Activated naive CD8-positive, alpha-beta T cell (primary cell): ENCODE measurements at regions not wholly inside any gene's neighbourhood (a gene's known extent, or its start where the extent isn't known, plus 50 kb on each side); places are given as distances from the start of the nearest gene placed in this dataset.
A peak's percentile ranks its signal among the peaks of the same experiment; 100 is the strongest.

Experiments used
- H3K27ac Mint-ChIP-seq: one replicate; pipeline ENCODE4 v1.8.0; 2021; ENCODE audit warnings: mixed read lengths
- H3K27me3 Mint-ChIP-seq: one replicate; pipeline ENCODE4 v1.8.0; 2021; ENCODE audit warnings: mixed read lengths
- H3K36me3 Mint-ChIP-seq: one replicate; pipeline ENCODE4 v1.8.0; 2021; ENCODE audit warnings: mixed read lengths
- H3K4me1 Mint-ChIP-seq: one replicate; pipeline ENCODE4 v1.8.0; 2021; ENCODE audit warnings: low read depth, mixed read lengths
- H3K4me3 Mint-ChIP-seq: one replicate; pipeline ENCODE4 v1.8.0; 2021; ENCODE audit warnings: mild to moderate bottlenecking, mixed read lengths
- H3K9me3 Mint-ChIP-seq: one replicate; pipeline ENCODE4 v1.8.0; 2021; ENCODE audit warnings: low read depth, mixed read lengths

DNA sequence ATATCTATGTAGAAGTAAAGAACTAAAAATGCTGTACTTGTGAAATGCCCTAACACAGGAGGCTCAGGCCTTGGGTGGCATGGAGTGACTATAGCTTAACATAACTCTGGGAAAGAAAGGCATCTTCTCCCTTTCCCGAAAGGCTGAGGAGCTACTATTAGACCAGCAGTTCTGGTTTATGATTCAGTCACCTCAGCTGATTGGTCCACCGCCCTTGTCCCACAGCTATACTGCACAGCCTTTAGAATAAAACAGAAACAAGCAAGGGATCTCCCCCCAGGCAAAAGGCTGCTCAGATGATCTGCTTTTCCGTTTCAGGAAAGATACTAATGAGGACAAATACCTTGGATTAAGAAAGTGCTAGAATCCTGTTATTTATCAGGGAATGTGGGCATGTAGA, 171.3 kb downstream of the SNCA start:
- no peaks in the 10 kb centered on the region for H3K9me3 Mint-ChIP-seq

DNA sequence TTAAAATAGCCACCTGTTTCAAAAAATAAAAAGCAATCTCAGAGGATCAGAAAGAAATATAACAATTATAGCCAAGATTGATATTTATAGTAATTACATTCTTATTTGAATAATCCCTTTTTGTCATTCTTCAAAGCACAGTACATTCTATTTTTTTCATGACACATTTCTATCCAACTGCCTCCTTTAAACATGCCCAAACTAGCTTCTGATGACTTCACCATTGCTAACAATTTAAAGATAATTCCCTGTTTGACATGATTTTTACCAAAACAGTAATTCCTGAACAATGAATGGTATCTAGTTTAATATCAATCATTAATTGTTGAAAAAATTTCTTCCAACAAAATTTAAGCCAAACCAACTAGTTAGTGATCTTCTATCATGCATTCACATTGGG, 172.4 kb downstream of the SNCA start:
- peaks cover 2% of the 10 kb centered on the region for H3K27me3 Mint-ChIP-seq
- no peak overlapping the region for H3K27ac Mint-ChIP-seq
- no peaks in the 10 kb centered on the region for H3K9me3 Mint-ChIP-seq
- no peaks in the 10 kb centered on the region for H3K36me3 Mint-ChIP-seq
- no peaks in the 10 kb centered on the region for H3K4me1 Mint-ChIP-seq
- H3K4me3 Mint-ChIP-seq = no peak overlapping the region

More for the DNA sequence above, 171.3 kb downstream of the SNCA start:
- Mint-ChIP-seq H3K4me1 (no peaks in the 10 kb centered on the region), H3K4me3 (no peak overlapping the region), H3K27ac (no peak overlapping the region), H3K27me3 (peaks cover 4% of the 10 kb centered on the region), H3K36me3 (no peaks in the 10 kb centered on the region)

DNA sequence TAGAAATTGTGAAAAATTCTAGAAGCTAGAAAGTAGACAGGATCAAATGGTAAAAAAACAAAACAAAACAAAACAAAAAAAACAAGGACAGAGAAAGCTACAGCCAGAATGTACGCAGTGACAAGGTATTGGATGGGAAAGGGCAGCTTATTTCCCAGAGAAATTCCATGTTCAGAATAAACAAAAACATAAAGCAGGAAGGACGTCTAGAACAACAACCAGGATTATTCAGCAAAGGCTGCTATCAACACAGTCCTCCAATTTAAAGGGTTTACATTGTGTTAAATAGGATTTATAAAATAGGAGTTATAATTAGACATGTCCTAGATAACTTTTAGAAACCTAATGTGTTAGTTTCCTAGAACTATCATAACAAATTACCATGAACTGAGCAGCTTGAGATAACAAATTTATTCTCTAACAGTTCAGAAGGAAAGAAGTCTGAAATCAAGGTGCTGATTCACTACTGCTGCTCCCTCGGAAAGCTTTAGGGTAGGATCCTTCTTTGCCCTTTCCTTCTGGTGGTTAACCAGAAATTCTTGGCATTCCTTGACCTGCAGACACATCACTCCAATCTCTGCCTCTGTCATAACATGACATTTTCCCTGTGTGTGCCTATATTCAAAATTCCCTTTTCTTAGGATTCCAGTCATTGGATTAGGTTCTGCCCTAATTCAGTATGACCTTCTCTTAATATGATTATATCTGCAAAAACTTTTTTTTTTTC, 175.6 kb downstream of the SNCA start:
- Mint-ChIP-seq H3K9me3 (no peaks in the 10 kb centered on the region), H3K4me1 (no peaks in the 10 kb centered on the region), H3K4me3 (no peak overlapping the region), H3K27me3 (peaks cover 3% of the 10 kb centered on the region), H3K36me3 (no peaks in the 10 kb centered on the region), H3K27ac (no peak overlapping the region)

DNA sequence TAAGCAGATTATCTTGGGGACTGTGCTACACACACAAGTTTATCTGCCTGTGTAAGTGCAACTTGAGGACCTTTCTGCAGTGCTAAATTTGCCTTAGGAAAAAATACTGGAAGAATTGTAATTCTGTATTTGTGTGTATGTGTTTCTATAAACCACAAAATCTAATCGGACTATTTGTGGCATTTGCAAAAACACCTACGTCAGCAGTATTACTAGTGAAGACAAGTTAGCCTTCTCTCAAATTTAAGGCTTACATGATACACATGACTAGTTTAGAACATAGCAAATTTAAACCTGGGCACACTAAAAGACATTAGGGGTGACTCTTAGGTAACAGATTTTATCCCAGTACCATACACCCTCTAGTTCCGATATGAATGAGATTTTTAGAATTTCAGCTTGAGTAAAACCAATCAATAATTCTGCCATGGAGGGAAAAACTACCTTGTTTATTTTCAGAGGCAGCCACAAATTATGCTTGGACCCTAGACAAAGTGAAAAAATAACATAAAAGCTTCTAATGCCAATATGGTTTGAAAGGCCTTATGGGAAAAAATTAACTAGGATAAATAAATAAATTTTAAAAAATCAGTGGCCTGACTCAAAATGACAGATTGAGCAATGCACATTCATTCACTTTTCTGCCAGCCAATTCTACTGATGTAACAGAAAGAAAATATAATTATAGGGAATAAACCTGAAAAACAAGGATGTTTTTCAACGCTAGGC, 176.4 kb downstream of the SNCA start:
- H3K27ac Mint-ChIP-seq = no peak overlapping the region
- no peak overlapping the region for H3K4me3 Mint-ChIP-seq
- H3K36me3 Mint-ChIP-seq = no peaks in the 10 kb centered on the region
- H3K27me3 Mint-ChIP-seq = peaks cover 3% of the 10 kb centered on the region
- H3K4me1 Mint-ChIP-seq = no peaks in the 10 kb centered on the region
- H3K9me3 Mint-ChIP-seq = no peaks in the 10 kb centered on the region

DNA sequence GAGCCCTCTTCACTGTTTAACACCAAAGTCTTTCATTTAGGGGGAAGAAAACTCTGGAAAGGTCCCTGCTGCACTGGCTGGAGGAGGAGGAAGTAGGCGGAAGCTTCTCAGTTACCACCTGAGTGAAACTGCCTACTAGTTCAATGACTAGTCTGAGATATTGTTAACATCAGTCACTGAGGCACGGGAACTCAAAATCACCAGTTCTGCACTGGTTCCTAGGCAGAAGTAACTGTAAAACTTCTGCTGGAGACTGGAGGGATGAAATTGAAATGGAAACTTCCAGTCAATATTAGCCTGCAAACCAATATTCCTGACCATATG, 178.3 kb downstream of the SNCA start:
- Mint-ChIP-seq H3K4me1 (no peaks in the 10 kb centered on the region), H3K9me3 (no peaks in the 10 kb centered on the region), H3K36me3 (no peaks in the 10 kb centered on the region), H3K27me3 (peaks cover 3% of the 10 kb centered on the region), H3K27ac (no peak overlapping the region), H3K4me3 (no peak overlapping the region)

DNA sequence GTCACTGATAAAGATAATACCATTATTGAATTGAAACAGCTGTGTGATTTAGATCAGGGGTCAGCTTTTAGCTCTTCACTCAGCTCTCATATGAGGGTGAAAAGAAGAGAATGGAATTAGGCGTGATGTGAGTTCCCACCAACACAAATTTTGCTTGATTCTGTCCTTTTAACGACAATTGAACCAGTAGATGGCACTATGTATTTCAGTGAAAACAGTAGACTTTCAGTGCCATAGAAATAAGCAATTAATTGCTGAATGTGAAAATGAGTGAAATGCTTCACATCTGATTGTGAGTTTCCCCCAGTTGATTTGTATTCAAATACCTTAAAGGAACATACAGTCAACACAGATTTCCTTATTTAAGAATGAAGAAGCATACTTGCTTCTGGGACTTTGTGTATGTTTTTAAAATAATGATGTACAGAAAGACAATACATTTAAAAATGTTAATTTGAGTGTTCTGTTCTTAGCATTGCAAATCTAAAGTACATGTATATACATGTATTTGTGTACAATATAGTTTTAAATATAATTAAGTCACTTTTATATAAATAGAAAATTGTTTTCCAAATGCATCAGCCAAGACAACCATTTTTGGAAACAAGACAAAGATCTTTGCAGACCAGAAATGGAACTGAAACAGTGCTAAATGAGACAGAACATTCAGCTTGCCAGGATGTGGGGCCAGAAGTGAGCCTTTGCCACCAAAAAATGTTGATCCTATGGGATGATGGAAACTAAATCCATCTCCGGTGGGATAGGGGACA, 178.8 kb downstream of the SNCA start:
- H3K27me3 Mint-ChIP-seq = peaks cover 3% of the 10 kb centered on the region
- no peaks in the 10 kb centered on the region for H3K4me1 Mint-ChIP-seq
- H3K27ac Mint-ChIP-seq = no peak overlapping the region
- H3K9me3 Mint-ChIP-seq = no peaks in the 10 kb centered on the region
- H3K36me3 Mint-ChIP-seq = no peaks in the 10 kb centered on the region
- H3K4me3 Mint-ChIP-seq = no peak overlapping the region

DNA sequence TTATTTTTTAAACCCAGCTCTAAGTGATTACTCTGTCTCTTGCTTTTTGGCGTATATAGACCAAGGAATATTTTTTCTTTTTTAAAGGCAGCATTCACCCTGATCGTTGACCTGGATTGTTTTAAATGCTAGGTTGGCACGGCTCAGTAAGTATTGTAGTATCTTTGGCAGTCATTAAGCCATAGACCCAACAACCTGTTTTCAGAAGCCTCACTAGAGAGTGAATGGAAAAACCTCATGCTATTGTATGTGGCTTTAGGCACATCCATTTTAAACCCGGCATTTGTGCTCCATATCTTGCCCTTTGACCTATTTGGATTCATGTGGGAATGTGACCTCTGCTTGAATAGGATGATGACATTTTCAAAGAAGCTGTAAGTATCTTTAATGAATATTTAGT, 183.9 kb downstream of the SNCA start:
- H3K27me3 Mint-ChIP-seq = peaks cover 1% of the 10 kb centered on the region
- H3K4me1 Mint-ChIP-seq = no peaks in the 10 kb centered on the region
- H3K4me3 Mint-ChIP-seq = no peak overlapping the region
- H3K36me3 Mint-ChIP-seq = no peaks in the 10 kb centered on the region
- no peaks in the 10 kb centered on the region for H3K9me3 Mint-ChIP-seq
- no peak overlapping the region for H3K27ac Mint-ChIP-seq

DNA sequence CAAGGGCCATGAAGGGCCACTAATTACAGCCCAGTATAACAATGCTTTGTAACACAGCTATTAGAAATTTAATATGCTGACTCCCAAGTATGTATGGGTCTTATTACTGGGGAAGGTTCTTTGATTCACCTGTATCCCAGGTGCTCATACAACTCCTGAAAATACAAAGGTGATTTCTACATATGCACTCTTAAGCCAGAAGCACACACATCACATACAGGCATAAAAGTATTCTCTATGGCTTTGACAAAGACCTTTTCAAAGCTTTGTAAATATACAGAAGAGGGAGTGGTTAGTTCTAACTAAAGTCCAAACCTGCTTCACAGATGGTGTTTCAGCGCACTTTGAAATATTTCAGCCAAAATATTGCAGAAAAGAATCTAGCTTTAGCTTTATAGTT, 191.5 kb downstream of the SNCA start:
- H3K27me3 Mint-ChIP-seq = peaks cover 3% of the 10 kb centered on the region
- no peaks in the 10 kb centered on the region for H3K9me3 Mint-ChIP-seq

DNA sequence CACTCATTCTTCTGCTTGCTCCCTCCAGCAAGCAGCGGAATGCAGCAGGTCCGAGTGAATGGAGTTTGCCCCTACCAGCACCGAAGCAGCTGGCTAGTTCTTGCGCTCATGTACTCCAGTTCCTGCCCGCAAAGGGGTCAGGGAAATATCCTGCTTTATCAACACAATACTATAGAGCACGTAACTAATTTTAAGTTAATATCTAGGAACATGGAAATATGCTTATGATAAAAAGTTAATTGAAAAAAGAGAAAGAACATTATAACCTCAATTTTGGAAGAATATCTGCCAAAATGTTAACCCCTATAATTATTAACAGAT, 195.6 kb downstream of the SNCA start:
- Mint-ChIP-seq H3K4me1 (no peaks in the 10 kb centered on the region), H3K27ac (no peak overlapping the region), H3K27me3 (peaks cover 3% of the 10 kb centered on the region), H3K36me3 (no peaks in the 10 kb centered on the region), H3K4me3 (no peak overlapping the region), H3K9me3 (no peaks in the 10 kb centered on the region)

More for the DNA sequence above, 191.5 kb downstream of the SNCA start:
- H3K4me1 Mint-ChIP-seq = no peaks in the 10 kb centered on the region
- H3K4me3 Mint-ChIP-seq = no peak overlapping the region
- H3K36me3 Mint-ChIP-seq = no peaks in the 10 kb centered on the region
- H3K27ac Mint-ChIP-seq = no peak overlapping the region

DNA sequence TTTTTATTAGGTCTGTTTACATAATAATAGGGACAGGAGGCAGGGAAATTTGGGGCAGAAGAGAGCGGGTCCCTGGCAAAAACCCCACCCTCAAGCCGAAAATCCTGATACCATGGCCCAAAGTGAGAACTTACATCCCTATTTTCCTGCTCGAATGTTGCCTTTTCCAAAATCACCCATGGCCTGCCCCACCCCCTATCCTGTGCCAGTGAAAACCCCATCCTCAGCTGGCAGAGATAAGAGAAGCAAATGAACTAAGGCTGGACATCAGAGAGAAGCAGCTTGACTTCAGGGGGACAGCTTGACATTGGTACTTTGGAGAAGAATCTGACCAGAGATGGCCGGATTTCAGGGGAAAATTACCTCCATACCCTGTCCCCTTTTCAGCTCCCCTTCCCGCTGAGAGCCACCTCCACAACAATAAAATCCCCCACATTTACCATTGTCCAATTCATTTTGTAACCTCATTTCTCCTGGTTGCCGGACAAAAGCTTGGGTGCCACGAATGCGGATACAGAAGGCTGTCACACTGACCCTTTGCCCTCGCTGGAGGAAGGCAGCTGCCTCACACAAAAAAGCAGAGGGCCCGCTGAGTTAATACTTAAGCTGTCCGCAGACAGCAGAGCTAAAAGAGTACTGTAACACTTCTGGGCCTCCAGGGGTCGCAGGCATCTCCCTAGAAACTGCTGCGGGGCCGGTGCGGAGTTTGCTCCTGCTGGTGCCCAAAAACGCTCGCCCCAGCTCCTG, 196.2 kb downstream of the SNCA start:
- no peaks in the 10 kb centered on the region for H3K9me3 Mint-ChIP-seq
- no peak overlapping the region for H3K27ac Mint-ChIP-seq
- no peaks in the 10 kb centered on the region for H3K4me1 Mint-ChIP-seq
- no peaks in the 10 kb centered on the region for H3K36me3 Mint-ChIP-seq
- H3K4me3 Mint-ChIP-seq = no peak overlapping the region
- peaks cover 3% of the 10 kb centered on the region for H3K27me3 Mint-ChIP-seq

DNA sequence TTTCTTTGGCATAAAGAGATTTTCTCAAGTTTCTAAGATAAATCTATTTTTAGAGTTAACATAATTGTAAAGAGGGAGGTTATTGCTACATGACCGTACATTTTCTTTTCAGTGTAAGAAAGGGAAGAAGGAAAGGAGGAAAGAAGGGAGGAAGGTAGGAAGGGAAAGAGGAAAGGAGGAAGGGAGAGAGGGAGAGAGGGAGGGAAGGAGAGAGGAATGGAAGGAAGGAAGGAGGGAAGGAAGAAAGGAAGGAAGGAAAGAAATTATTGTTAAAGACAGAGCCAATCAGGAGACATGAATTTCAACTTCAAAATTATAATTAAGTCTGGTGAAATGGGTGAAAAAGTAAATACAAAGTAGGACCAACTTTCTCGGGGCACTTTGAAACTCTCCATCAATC, 197.6 kb downstream of the SNCA start:
- no peaks in the 10 kb centered on the region for H3K36me3 Mint-ChIP-seq
- no peaks in the 10 kb centered on the region for H3K4me1 Mint-ChIP-seq
- H3K9me3 Mint-ChIP-seq = no peaks in the 10 kb centered on the region
- H3K27me3 Mint-ChIP-seq = peaks cover 3% of the 10 kb centered on the region
- no peak overlapping the region for H3K27ac Mint-ChIP-seq
- H3K4me3 Mint-ChIP-seq = no peak overlapping the region

DNA sequence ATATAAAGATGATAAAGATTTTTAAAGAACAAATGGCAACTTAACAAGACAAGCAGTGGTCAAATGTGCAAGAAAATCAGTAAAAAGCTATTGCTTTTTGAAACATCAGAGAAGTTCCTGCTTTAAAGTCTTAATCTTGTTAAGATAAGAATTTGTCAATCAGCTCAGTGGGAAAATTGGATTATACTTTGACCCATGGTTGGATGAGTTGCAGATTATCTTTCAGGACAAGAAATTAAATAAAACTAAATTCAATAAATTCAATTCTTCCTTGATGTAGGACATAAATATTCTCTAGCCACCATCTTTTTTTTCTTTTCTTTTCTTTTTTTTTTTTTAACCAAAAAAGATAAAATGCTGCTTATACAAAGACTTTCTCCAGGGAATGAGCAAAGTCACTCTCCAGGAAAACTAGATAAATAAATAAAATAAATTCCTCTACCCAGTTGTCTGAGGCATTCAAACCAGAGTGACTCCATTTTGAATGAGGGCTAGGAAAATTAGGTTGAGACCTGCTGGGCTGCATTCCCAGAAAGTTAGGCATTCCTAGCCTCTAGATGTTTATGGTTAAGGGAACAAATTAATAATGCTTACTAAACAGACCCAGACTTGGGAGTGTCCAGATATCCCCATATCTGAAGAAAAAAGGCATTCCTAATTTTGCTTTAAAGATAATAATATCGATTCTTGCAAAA, 211.2 kb downstream of the SNCA start:
- Mint-ChIP-seq H3K27ac (no peak overlapping the region), H3K36me3 (no peaks in the 10 kb centered on the region), H3K4me1 (no peaks in the 10 kb centered on the region)

DNA sequence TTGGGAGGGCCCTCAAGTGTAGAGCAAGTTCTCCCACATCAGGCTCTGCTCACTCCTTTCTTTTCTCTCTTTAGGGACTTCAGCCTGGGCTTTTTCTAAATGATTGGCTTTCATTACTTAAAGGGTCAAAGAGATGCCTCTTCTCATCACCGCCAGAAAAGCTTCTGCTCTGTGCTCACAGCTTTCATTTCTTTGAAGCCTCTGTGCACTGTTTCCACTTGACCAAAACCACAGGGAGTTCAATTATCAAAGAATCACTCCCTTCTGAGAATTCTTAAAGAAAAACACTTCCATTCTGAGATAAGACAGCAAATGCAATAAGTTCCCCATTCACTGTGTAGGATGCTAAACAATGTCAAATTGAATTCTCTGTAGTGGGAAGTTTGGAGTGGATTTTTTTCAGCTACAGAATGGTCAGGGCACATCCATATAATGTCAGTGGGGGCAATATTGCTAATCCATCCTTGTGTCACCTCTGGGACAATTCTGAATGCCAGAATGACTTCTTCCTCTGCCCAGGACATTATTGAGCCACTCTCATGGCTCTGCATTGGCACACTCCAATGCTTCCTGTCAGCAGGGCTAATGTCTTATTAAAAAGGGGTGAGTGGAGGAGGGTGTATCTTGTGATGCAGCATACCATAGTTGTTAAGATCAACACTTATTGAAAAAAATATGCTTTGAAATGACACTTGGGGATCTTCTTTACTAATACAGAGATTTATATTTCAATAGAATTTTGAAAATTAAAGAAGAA, 217.6 kb downstream of the SNCA start:
- peak overlapping the region; percentile 52 for H3K27ac Mint-ChIP-seq
- no peaks in the 10 kb centered on the region for H3K27me3 Mint-ChIP-seq
- peak overlapping the region; percentile 36 for H3K4me3 Mint-ChIP-seq
- H3K4me1 Mint-ChIP-seq = peaks cover 18% of the 10 kb centered on the region
- H3K36me3 Mint-ChIP-seq = no peaks in the 10 kb centered on the region
- no peaks in the 10 kb centered on the region for H3K9me3 Mint-ChIP-seq

More for the DNA sequence above, 211.2 kb downstream of the SNCA start:
- Mint-ChIP-seq H3K4me3 (no peak overlapping the region), H3K9me3 (no peaks in the 10 kb centered on the region), H3K27me3 (peaks cover 10% of the 10 kb centered on the region)

DNA sequence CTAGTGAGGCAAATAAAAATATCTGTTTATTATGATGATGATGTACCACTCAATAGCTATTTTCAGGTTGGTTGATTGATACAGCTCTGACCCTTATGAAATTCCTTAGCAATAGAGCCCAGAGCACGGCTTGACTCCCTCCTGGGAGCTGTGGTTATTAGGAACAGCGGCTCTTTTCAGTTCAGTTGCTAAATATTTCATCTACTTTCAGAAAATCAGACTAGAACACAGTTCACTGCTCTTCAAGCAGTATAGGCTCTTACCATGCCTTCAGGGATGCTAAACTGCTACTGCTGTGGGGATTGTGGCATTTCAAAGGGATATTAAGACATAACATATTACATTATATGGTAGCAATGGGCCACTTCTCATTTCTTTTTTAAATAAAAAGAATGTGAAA, 218.8 kb downstream of the SNCA start:
- Mint-ChIP-seq H3K27ac (no peak overlapping the region), H3K9me3 (no peaks in the 10 kb centered on the region), H3K4me3 (no peak overlapping the region), H3K27me3 (no peaks in the 10 kb centered on the region), H3K36me3 (no peaks in the 10 kb centered on the region), H3K4me1 (peaks cover 18% of the 10 kb centered on the region)
